Loucy (cell line): ENCODE measurements at regions not wholly inside any gene's neighbourhood (a gene's known extent, or its start where the extent isn't known, plus 50 kb on each side); places are given as distances from the start of the nearest gene placed in this dataset.

Experiments used
- EZH2phosphoT487 ChIP-seq: fragments of 200-600 bp; IDR thresholded peaks from 2 replicates; pipeline ENCODE4 v1.6.1; 2018; ENCODE audit warnings: antibody characterized with exemption, mild to moderate bottlenecking, moderate library complexity, borderline replicate concordance
- TF ChIP-seq, protein P1 (sequence below): fragments of 200-600 bp; sonication (generic); conservative IDR thresholded peaks from 2 replicates; pipeline ENCODE4 v1.5.1; 2014; ENCODE audit warnings: mild to moderate bottlenecking, antibody characterized with exemption, low read length

DNA sequence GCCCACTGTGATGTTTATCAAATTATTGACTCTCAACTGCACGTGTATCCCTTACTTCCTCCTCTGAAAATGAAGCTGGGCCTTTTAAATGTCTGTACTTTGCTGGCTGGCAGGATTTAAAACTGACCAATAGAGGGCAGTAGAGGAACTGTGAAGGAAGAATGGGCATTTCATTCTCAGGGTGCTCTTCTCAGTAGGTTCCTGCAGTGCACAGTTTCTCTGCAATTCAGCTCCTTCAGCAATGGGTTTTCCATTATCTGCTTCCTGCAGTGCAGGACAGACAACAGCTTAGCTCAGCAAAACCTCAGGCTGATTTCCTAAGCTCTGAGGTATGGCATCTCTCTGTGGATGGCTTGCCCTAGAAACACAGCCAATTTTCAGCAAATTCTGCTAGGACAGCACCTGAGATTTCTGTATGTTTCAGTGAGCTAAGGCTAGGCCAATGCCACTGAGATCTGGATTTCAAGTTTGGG, 298.4 kb upstream of the PRDM9 start:
- TF ChIP-seq, protein P1, sequence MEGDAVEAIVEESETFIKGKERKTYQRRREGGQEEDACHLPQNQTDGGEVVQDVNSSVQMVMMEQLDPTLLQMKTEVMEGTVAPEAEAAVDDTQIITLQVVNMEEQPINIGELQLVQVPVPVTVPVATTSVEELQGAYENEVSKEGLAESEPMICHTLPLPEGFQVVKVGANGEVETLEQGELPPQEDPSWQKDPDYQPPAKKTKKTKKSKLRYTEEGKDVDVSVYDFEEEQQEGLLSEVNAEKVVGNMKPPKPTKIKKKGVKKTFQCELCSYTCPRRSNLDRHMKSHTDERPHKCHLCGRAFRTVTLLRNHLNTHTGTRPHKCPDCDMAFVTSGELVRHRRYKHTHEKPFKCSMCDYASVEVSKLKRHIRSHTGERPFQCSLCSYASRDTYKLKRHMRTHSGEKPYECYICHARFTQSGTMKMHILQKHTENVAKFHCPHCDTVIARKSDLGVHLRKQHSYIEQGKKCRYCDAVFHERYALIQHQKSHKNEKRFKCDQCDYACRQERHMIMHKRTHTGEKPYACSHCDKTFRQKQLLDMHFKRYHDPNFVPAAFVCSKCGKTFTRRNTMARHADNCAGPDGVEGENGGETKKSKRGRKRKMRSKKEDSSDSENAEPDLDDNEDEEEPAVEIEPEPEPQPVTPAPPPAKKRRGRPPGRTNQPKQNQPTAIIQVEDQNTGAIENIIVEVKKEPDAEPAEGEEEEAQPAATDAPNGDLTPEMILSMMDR: peak; percentile 83
- no peak for TF ChIP-seq EZH2phosphoT487
